PC-9 (cell line): ENCODE measurements at regions not wholly inside any gene's neighbourhood (a gene's known extent, or its start where the extent isn't known, plus 50 kb on each side); places are given as distances from the start of the nearest gene placed in this dataset.

Experiments
- BruUV-seq: library from RNA; stranded (reverse); fragments of 400-500 nt; replicated peaks from 2 replicates; lab custom pipeline; 2021; lab: Mats Ljungman, UMichigan
- CTCF ChIA-PET: fragments of 300-600 bp; sonication (Branson Sonifier 250); formaldehyde crosslinking; loops from one replicate; lab custom pipeline; 2022; ENCODE audit warnings: antibody characterized with exemption; lab: Charles Lee
- POLR2A ChIA-PET: fragments of 300-600 bp; sonication (Branson Sonifier 250); formaldehyde crosslinking; loops from one replicate; lab custom pipeline; 2022; ENCODE audit warnings: antibody characterized with exemption; ENCODE audit not compliant: unreplicated experiment; lab: Charles Lee
- DNase-seq, 2 experiments: peaks; one replicate each; pipeline versions ENCODE4 v3.0.0 to v3.0.0-alpha.2; 2015 to 2022; ENCODE audit warnings: mixed read lengths in 1 of 2
- H2AFZ ChIP-seq: fragments of 200-600 bp; sonication (generic); 2 replicates; pipeline ENCODE4 v1.8.1; 2017; ENCODE audit warnings: antibody characterized with exemption
- H3F3A ChIP-seq: fragments of 200-600 bp; sonication (generic); 2 replicates; pipeline ENCODE4 v1.8.1; 2017; ENCODE audit warnings: antibody characterized with exemption, mild to moderate bottlenecking, low read depth; ENCODE audit not compliant: insufficient read depth
- H3K27ac ChIP-seq: fragments of 200-600 bp; sonication (generic); 2 replicates; pipeline ENCODE4 v1.6.1; 2016; ENCODE audit warnings: mixed run types
- H3K27me3 ChIP-seq: fragments of 200-600 bp; sonication (generic); 2 replicates; pipeline ENCODE4 v1.6.1; 2016; ENCODE audit warnings: low read depth, mixed run types; ENCODE audit not compliant: insufficient read depth
- H3K36me3 ChIP-seq: fragments of 200-600 bp; sonication (generic); 2 replicates; pipeline ENCODE4 v1.6.1; 2016; ENCODE audit warnings: low read depth, mixed run types
- H3K4me1 ChIP-seq: fragments of 200-600 bp; sonication (generic); replicated peaks from 2 replicates; pipeline ENCODE4 v1.6.1; 2016; ENCODE audit warnings: mixed run types; ENCODE audit not compliant: insufficient read depth
- H3K4me2 ChIP-seq: fragments of 200-600 bp; sonication (generic); 2 replicates; pipeline ENCODE4 v1.6.1; 2017; ENCODE audit warnings: mixed run types
- H3K4me3 ChIP-seq: fragments of 200-600 bp; sonication (generic); 2 replicates; pipeline ENCODE4 v1.6.1; 2016; ENCODE audit warnings: mixed run types
- H3K79me2 ChIP-seq: fragments of 200-600 bp; sonication (generic); 2 replicates; pipeline ENCODE4 v1.6.1; 2017; ENCODE audit warnings: low read depth, mixed run types
- H3K9me2 ChIP-seq: fragments of 200-600 bp; sonication (generic); 2 replicates; pipeline ENCODE4 v1.8.1; 2017; ENCODE audit warnings: mild to moderate bottlenecking; ENCODE audit not compliant: insufficient read depth
- H3K9me3 ChIP-seq: fragments of 200-600 bp; sonication (generic); 2 replicates; pipeline ENCODE4 v1.8.1; 2016; ENCODE audit warnings: low read depth; ENCODE audit not compliant: insufficient read depth
- H4K20me1 ChIP-seq: fragments of 200-600 bp; sonication (generic); 2 replicates; pipeline ENCODE4 v1.8.1; 2017; ENCODE audit not compliant: insufficient read depth
- CTCF ChIP-seq: fragments of 200-600 bp; sonication (generic); conservative IDR thresholded peaks from 2 replicates; pipeline ENCODE4 v1.6.1; 2017; ENCODE audit warnings: mixed run types, antibody characterized with exemption, mild to moderate bottlenecking, moderate library complexity
- EZH2 ChIP-seq: fragments of 200-600 bp; sonication (generic); IDR thresholded peaks from 2 replicates; pipeline ENCODE4 v1.8.0; 2017; ENCODE audit warnings: antibody characterized with exemption, low read depth
- intact Hi-C: fragments of 100-400 bp; cut with micrococcal nuclease; formaldehyde crosslinking; loops from one replicate; pipeline ENCODE4 v1.10.0; 2022; ENCODE audit not compliant: unreplicated experiment

GRCh38 chr17:21537302-21537701 is 155.0 kb upstream of the KCNJ18 start:
- no TSS peak for BruUV-seq
- POLR2A ChIA-PET: no interaction called here

DNA sequence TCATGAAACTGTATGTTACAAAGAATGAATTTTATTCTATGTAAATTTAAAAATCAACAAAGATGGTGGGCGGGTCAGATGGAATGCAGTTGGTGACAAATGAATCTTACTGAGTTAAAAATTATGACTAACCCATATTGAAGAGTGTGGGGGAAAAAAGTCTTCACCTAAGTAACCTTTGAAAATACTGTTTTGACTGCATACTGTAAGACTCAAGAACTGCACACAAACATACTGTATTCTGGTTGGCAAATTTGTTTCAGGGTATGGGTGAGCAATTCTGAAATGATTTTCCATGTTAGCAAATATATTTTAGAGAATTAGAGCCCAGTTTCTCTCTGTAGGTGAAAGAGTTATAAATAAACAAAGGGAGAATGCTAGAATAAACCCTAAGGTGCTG is 153.7 kb upstream of the KCNJ18 start:
- H3K27me3 ChIP-seq: no peaks in the 10 kb centered on the region
- ChIA-PET POLR2A (interaction anchor here (0.6 kb wide), 1 partner anchor 13 kb away, joined by 10 read pairs; no protein-coding TSS in a partner anchor), CTCF (interaction anchor here (0.6 kb wide), 1 partner anchor 13 kb away, joined by 3 read pairs; no protein-coding TSS in a partner anchor)
- no peak for TF ChIP-seq CTCF
- TF ChIP-seq EZH2: no peak
- H3K9me3 ChIP-seq: peaks cover 21% of the 10 kb centered on the region
- no peaks in the 10 kb centered on the region for H3K36me3 ChIP-seq
- BruUV-seq: no TSS peak
- H3K27ac ChIP-seq: no peak overlapping the region
- H4K20me1 ChIP-seq: no peaks in the 10 kb centered on the region; the same call in 1 of the 2 replicates
- 0 out of 2 replicates have a peak, but pooled peaks cover 13% of the 10 kb centered on the region for H3K4me1 ChIP-seq
- no peak for DNase-seq
- H3K9me2 ChIP-seq: no peaks in the 10 kb centered on the region
- peaks cover 10% of the 10 kb centered on the region; the same call in 1 of the 2 replicates for H3F3A ChIP-seq
- intact Hi-C loops: no loop called here
- H3K4me3 ChIP-seq: no peak overlapping the region
- no peak overlapping the region for H3K4me2 ChIP-seq
- H2AFZ ChIP-seq: no peak overlapping the region
- H3K79me2 ChIP-seq: 0 out of 2 replicates have a peak, but pooled peaks cover 3% of the 10 kb centered on the region

More at GRCh38 chr17:21537302-21537701, 155.0 kb upstream of the KCNJ18 start:
- no peaks in the 10 kb centered on the region for H3K27me3 ChIP-seq
- H3K4me3 ChIP-seq: no peak overlapping the region
- no peaks in the 10 kb centered on the region; the same call in 1 of the 2 replicates for H4K20me1 ChIP-seq
- 0 out of 2 replicates have a peak, but pooled peaks cover 3% of the 10 kb centered on the region for H3K79me2 ChIP-seq
- no peak overlapping the region for H3K27ac ChIP-seq
- DNase-seq: no peak
- CTCF ChIA-PET: no interaction called here
- no peaks in the 10 kb centered on the region for H3K36me3 ChIP-seq
- no peak overlapping the region for H2AFZ ChIP-seq
- TF ChIP-seq CTCF (no peak), EZH2 (no peak)
- intact Hi-C loops: no loop called here
- no peak overlapping the region for H3K4me2 ChIP-seq
- no peaks in the 10 kb centered on the region for H3K9me2 ChIP-seq
- peaks cover 21% of the 10 kb centered on the region for H3K9me3 ChIP-seq
- H3F3A ChIP-seq: peaks cover 10% of the 10 kb centered on the region; the same call in 1 of the 2 replicates
- 0 out of 2 replicates have a peak, but pooled peaks cover 13% of the 10 kb centered on the region for H3K4me1 ChIP-seq

DNA sequence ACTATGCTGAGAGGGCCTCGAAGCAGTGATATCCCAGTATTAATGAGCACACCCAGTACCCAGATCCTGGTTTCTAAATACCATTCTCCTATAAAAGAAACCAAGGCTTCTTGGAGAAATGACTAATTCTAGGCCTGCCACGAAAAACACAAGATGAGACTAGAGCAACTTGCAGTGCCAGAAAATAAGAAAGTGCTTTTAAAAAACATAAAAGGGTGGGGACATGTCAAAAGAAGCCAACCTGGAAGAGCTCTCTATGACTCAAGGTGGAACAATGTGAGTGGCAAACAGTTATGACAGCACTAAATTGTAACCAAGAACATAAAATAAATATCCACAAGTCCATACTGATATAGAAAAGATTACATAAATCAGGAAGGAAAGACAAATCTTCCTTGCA is 153.2 kb upstream of the KCNJ18 start:
- no peaks in the 10 kb centered on the region for H4K20me1 ChIP-seq
- no peak for TF ChIP-seq EZH2
- no peak for TF ChIP-seq CTCF
- H3K36me3 ChIP-seq: no peaks in the 10 kb centered on the region
- ChIA-PET POLR2A (interaction anchor here (0.6 kb wide), 1 partner anchor 13 kb away, joined by 10 read pairs; no protein-coding TSS in a partner anchor), CTCF (interaction anchor here (0.6 kb wide), 1 partner anchor 13 kb away, joined by 3 read pairs; no protein-coding TSS in a partner anchor)
- H2AFZ ChIP-seq: no peak overlapping the region
- intact Hi-C loops: no loop called here
- no peak overlapping the region for H3K27ac ChIP-seq
- peak in 1 of 2 experiments; percentile 67 for DNase-seq
- H3F3A ChIP-seq: peaks cover 10% of the 10 kb centered on the region; the same call in 1 of the 2 replicates
- H3K27me3 ChIP-seq: no peaks in the 10 kb centered on the region
- H3K9me3 ChIP-seq: peaks cover 21% of the 10 kb centered on the region
- BruUV-seq: no TSS peak
- no peaks in the 10 kb centered on the region for H3K9me2 ChIP-seq
- no peak overlapping the region for H3K4me3 ChIP-seq
- H3K4me2 ChIP-seq: no peak overlapping the region
- H3K79me2 ChIP-seq: 0 out of 2 replicates have a peak, but pooled peaks cover 3% of the 10 kb centered on the region
- H3K4me1 ChIP-seq: 0 out of 2 replicates have a peak, but pooled peaks cover 13% of the 10 kb centered on the region
